HG03378 (cell line): ENCODE measurements at regions not wholly inside any gene's neighbourhood (a gene's known extent, or its start where the extent isn't known, plus 50 kb on each side); places are given as distances from the start of the nearest gene placed in this dataset.

Experiments used
- ATAC-seq: cut with Tn5 transposase; IDR thresholded peaks from one replicate; pipeline ENCODE4 v1.9.1; 2021; ENCODE audit warnings: mild to moderate bottlenecking, moderate library complexity; ENCODE audit not compliant: unreplicated experiment

- ATAC-seq, result no peak
Observed at GRCh38 chr20:24718277-24718676, 230.8 kb upstream of the CST7 start.

- no peak for ATAC-seq
Observed at GRCh38 chr20:24718696-24719095, 230.4 kb upstream of the CST7 start.

DNA sequence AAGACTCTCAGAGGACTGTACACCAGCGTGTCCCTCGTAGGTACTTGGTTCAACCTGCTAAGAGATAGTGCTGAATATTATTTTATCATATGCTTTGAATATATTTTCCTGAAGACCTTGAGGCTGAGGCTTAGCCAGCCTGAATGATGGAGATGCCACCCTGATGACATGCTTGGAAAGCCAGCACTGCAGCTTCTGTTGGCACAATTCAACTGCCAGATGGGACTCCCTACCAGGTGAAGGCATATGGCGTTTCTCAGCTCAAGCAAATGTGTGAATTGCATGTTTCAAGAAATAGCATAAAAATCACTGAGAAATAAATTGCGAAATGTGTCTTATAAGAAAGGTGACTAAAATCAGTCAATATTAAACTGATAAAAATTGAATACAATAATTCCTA lies 228.1 kb upstream of the CST7 start:
- ATAC-seq, result no peak

DNA sequence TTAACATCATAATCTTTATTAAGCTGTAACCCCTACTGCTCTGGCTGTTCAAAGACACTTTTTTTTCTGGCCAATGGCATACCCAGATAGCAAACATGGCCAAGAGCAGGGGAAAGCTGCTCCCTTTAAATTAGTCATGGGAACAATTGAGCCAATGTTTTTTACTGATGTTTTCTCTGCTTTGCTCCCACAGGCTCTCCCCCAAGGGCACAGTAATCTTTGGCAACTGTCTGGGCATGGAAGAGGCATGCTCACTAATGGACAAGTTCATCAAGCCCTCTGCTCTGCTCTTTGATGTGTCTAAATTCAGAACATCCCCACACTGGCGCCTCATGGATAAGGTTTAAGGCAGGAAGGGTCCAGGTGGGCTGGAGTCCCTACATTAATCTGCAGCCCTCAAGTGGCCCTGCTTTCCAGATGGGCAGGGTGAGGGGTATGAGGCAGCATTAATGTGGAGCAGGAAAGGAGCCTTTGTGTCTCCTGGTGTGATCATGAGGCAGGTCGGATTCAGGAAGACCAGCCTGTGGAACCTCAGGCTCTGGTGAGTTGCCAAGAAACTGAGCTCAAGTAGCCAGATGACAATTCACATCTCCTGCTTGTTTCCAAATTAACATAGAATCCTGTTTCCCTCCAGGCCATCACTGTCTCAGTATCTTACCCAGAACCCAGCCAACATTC lies 227.0 kb upstream of the CST7 start:
- ATAC-seq, result no peak

DNA sequence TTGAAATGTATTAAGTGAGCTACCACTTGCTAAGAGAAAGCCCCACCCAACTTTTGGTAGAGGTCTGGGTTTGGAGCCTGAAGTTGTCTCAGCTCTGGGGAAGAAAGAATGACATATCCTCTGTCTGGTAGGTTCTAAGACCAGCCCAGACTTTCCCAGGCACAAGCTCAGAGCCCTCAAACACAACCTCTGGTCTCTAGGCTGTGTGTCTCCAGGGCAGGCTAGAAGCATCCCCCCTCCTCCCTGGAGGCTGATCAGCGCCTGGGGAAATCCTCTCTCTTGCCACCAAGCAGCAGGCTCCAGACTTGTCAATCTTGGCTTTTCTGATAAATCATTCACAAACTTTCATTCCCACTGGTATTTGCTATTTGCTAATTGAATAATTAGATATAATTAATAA lies 226.5 kb upstream of the CST7 start:
- ATAC-seq, result no peak

DNA sequence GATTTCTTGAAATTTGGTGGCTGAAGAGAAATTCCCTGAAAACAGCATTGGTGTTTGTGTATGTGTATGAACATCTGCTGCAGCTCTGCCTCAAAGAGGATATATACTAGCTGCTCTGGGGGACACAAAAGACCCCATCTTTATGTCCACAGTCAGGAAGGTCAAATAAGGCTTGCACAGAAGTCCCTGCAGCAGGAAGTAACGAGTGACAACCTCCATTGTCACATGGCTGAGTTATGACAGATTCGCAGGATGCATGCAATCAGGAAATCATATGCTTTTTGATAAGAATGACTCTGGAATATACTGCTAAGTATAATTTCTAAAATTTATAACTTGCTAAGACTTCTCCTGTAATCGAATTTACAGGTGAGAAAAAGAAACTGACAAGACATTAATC lies 225.9 kb upstream of the CST7 start:
- no peak for ATAC-seq

- no peak for ATAC-seq
Observed at GRCh38 chr20:24723647-24724352, 225.3 kb upstream of the CST7 start.

- ATAC-seq, result no peak
Observed at GRCh38 chr20:24724982-24725533, 224.0 kb upstream of the CST7 start.

DNA sequence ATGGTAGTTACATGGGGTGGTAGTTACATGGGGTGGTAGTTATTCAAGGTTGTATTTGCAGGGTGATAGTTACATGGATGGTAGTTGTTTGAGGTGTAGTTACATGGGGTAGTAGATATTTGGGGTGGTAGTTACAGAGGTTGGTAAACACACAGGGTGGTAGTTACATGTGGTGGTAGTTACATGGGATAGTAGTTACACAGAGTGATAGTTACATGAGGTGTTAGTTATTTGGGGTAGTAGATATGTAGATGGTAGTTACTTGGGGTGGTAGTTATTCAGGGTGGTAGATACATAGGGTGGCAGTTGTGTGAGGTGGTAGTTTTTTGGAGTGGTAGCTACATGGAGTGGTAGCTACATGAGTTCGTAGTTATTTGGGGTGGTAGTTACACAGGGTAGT lies 221.3 kb upstream of the CST7 start:
- no peak for ATAC-seq

- no peak for ATAC-seq
Observed at GRCh38 chr20:24729896-24730605, 219.0 kb upstream of the CST7 start.

DNA sequence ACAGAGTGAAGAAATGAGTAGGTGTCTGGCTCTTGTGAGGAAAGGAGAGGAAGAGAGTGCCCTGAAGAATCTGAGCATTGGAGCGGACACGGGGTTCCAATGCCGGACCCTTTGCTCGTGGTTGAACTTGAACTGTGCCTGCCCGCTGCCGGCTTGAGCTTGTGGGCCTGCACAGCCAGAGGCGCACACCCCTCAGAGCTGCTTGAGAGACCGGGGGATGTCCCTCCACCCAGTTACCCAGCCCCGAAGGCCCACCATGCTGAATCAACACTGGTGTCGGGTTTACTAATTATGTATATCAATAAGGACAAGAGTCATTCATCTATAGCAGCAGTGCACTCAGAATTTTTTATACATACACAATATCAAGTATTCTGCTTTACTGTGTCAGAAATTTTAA lies 218.3 kb upstream of the CST7 start:
- ATAC-seq, result no peak

DNA sequence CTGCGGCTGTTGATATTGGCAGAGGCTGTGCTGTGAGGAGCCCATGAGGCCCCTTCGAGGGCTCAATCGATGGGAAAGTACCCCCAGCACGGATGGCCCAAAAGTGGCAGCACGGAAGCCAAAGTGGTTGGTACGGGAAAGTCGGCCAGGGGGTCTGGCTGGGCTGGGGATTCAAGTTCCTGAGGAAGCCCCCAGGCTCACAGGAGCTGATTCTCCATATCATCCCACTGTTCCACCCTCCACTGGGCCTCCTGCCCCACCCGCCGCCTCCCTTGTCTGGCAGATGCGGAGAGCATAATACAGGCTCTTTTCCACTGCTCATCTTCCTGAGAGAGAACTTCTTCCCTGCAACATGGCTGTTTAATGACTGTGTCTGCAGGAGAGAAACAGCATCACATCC lies 217.8 kb upstream of the CST7 start:
- ATAC-seq, result no peak

GRCh38 chr20:24732076-24732475 lies 217.0 kb upstream of the CST7 start:
- ATAC-seq, result no peak

GRCh38 chr20:24732599-24732998 lies 216.5 kb upstream of the CST7 start:
- no peak for ATAC-seq

DNA sequence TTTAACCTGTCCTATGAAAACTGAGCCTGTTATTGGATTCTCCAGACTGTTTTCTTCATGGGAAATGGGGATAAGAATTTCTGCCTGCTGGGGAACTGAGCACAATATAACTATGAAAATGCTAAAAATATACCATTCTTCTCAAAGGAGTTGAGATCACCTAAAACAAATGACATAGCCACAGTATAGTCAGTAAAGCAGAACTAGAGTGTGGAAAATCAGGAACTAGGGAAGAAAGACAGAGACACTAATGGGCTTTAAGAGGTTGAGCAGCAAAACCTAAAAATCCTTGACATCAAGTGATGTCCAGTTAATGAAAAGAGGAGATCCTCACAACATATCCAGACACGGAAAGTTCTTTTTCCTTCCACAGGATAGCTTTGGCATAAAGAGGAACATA lies 215.7 kb upstream of the CST7 start:
- ATAC-seq, result no peak

- no peak for ATAC-seq
Observed at GRCh38 chr20:24734139-24734538, 214.9 kb upstream of the CST7 start.

- no peak for ATAC-seq
Observed at GRCh38 chr20:24735263-24735662, 213.8 kb upstream of the CST7 start.

DNA sequence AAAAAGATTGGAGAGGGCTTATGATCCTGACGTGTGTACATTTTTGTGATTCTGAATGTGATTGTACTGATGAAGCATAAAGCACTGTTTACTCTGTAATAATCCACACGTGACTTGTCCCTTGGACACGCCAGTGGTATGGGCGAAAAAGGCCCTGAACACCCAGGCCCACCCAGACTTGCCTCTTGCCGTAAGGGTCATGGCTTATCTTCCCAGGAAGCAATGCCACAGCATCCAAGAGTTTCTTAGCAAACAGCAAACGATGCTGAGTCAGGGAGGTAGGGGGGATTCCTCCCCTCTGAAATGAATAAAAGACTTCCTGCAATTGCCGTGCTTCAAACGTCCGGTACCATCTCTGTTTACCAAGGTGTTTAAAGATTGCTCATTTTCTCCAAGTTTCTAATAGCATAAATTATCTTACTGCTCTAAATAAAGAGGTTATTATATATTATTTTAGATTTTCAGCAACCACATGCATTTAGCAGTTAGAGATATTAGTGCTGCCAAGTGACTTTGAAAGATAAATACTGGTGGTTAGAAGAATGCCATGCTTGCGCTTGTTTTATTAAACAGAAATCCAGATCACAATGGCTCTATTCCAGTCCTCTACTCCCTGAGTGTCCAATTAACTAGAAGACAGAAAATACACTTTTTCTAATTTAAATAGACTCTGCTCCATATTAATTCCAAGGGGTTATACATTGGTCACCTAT lies 212.8 kb upstream of the CST7 start:
- no peak for ATAC-seq

DNA sequence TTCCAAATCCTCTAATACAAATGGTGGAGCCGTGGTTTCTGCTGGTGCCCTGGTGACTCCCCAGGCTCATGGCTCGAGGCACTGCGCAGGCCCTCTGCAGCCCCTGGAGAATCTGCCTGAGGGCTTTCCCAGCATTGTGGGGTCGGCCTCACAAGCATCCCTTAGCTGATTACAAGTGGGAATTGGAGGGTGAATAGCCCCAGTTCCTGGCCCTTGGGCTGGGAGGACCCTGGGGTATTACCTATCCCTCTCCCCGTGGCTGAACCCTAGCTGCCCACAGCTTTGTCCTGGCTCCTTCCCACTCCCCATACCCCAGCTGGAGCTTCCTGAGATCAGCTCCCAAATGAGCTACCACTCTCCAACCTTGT lies 212.2 kb upstream of the CST7 start:
- ATAC-seq, result no peak

GRCh38 chr20:24737212-24737850 lies 211.7 kb upstream of the CST7 start:
- ATAC-seq, result no peak
